DMS53 treated with DMSO at 0.1 percent for 48 hours (cell line): ENCODE measurements at regions not wholly inside any gene's neighbourhood (a gene's known extent, or its start where the extent isn't known, plus 50 kb on each side); places are given as distances from the start of the nearest gene placed in this dataset.
"Not testable (repeated sequence)": the region's sequence is repeated elsewhere in the genome, so short reads cannot be mapped to it uniquely, and the experiment has no call there.

Experiments
- DNase-seq: peaks from one replicate; lab custom pipeline; 2025; ENCODE audit not compliant: unreplicated experiment; lab: John Stamatoyannopoulos, UW

DNA sequence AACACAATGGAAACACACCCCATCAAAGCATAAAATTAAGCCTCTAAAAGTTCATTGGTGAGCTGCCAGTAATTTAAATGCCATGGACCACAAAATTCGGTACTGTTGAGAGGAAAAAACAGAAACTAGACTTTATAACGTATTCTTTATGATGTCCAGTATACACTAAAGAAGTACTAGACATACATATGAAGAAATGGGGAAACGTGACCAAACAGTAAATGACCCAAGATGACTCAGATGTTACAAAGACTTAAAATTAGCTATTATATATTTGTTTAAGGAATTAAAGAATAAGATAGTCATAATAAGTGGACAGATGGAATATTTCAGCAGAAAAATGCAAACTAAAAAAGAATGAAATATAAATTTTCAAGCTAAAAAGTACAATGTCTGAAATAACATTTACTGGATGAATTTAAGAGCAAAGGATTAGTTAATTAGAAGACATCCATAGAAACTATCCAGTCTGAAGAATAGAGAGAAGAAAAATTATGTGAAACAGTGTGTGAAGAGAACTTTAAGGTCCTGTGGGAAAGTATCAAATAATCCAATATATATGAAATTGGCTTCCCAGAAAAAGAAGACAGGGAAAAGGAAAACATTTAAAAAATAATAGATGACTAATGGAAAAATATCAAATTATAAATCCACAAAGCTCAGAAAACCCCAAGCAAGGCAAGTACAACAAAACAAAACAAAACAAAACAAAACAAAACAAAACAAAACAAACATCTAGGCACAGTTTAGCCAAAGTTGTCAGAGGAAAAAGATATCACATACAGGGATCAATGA lies 69.4 kb downstream of the SAMD9 start:
- DNase-seq: no peak

DNA sequence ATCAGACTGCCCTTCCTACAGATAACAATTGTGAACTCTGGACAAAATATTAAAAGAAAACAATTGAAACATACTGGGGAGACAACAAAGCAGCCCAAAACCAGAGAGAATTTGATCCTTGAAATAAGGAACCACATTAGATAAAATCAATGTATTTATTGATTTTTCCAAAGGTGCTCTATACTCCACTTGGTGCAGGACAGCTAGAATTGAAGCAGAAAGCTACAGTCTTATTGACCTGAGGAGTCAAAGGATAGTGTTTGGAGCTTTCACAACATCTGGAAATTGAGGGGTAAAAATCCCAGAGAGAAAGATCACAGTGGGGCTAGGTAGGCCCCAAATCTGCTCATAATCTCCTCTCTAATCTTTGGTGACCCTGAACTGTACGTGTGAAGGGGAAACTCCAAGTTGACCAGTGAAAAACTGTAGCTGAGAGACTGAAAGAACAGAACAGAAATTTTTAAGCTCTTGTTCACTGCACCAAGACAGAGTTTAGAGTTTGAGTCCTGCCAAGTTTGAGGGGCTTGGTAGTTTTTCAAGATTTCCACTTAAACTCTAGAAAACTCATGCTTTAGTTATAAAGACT lies 70.2 kb downstream of the SAMD9 start:
- no peak for DNase-seq

DNA sequence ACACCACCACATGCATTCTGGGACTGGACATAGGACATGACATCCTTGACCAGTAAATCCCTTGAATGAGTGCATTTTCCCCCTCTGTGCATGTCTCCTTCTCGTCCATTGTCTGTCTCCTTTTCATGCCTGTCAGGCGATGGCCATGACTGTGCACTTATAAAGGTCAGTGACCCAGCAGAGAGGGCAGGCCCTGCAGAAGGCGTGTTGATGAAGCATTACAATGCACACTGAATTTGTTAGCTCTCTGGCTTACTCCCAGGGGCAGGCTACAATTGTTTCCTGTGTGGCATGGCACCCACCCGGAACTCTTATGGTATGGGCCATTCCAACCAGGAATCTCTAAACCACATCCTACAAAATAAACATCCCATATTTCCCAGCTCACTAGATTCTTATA lies 71.1 kb downstream of the SAMD9 start:
- peak; percentile 6 for DNase-seq

DNA sequence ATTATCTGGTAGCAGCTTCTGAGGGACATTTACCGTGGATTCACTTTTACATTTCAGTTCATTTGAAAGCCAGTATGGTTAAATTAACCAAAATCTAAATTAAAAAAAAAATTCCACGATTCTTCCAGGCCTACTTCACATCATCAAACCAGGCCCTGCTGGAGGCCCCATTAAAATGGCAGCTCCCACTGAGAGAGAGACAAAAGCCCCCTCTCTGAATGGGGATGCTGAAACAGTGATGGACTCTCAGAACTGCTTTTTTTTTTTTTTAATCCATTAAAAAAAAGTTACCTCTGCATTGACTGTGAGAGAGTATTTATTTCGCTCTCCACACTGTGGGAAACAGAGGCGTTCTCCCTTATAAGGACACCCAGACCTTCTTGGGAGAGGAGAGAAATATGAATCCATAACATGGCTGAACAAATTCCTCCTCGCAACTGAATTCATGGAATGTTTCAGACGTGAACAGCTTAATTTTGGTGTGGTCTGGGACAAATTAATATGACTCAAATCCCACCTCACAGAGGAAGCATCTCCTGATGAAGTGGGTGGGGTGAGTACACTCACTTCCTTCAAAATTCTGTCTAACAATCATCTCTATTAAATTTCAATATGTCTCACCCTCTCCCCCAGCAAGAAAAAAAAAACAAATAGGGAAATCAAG lies 73.5 kb downstream of the SAMD9 start:
- DNase-seq: no peak

DNA sequence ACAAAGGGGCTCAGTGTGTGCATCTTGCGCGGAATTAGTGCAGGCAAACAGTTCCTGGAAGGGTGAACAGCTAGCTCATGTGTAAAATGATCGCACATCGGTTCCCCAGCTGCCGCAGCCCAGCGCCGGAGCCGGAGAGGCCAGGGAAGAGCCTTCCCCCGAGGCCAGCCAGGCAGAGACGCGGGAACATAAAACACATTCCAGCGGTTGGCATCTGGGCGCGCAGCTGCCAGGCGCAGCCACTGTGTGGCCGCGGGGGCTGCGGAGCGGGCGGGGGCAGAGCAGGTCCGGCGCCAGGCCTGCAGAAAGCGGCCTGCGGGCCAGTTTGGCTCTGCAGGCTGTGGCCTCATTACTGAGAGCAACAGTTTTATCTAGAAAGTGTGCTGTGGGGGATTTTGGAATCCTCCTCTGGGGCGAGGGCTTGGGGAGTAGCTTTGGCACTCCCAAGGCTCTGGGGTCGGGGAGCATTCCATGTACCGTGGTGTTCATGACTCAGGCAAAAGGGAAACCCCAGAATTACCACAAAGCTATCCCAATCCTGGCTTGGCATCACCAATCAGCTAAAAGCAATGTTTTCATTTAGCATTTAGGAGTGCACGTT lies 74.3 kb downstream of the SAMD9 start:
- no peak for DNase-seq

DNA sequence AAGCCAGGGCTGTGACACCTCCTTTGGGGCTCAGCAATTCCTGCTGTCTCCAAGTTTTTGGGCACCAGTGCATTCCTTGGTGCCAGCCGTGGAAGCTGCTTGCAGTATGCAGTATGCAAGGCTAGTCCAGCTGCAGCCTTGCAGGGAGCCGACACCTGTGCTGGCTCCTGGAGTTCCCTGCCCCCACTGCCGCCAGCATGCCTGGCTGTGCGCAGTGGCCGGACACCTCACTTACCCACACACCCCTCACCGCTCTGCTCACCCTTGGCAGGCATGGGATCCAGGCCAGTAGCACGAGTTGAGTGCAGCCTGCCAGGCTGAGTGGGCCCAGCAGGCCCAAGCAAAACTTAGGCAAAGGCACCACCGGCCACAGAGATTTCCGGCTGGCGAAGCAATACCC lies 77.4 kb downstream of the SAMD9 start:
- DNase-seq: no peak

DNA sequence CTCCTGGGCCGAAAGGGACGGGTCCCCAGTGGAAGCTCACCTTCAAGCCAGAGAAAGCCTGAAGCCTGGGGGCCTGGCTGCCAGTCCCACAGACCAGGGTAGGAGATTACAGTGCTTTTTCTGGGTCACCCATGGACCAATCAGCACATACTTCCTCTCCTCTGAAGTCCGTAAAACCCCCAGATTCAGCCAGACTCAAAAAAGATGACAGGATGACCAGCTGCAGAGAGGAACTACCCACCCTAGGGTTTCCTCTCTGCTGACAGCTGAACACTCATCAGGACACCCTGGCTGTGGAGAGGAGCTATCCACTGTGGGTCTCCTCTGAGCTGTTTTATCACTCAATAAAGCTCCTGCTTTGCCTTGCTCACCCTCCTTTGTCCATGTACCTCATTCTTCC lies 78.0 kb downstream of the SAMD9 start:
- DNase-seq: no peak

DNA sequence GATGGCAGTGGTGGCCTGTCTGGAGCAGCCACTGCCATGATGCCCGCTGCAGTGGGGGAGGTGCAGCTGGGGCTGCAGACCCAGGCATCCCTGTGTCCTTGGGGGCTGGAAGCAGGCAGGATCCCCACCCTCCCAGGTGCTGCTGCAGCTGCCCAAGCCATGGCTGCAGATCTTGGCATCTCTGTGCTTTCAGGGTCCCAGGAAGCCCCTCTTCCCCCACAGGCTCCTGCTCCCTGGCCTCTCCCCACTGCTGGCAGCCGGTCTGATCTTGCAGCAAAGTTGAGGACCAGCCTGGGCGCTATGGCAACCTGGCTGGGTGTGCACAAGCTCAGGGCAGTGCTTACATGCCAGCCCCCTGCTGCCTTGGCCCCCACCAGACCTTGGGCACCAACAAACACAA lies 78.5 kb downstream of the SAMD9 start:
- DNase-seq: no peak

DNA sequence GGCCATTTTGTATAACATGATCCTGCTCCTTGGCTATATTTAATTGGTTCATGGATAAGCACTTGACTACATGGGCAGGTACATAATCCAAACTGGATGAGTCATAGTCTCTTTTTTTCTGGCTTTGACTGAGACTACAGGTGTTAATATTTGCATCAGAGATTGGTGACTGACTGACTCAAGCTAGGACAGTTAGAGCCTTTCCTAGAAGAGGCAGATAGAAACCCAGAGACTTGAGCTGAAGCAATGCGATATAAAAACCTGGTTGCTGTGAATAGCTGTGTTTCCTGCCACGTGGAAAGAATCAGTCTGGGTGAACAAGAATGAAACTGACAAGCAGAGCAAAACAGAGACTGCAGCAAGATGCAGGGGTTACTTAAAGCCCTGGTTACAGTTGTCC lies 81.0 kb downstream of the SAMD9 start:
- peak; percentile 97 for DNase-seq

DNA sequence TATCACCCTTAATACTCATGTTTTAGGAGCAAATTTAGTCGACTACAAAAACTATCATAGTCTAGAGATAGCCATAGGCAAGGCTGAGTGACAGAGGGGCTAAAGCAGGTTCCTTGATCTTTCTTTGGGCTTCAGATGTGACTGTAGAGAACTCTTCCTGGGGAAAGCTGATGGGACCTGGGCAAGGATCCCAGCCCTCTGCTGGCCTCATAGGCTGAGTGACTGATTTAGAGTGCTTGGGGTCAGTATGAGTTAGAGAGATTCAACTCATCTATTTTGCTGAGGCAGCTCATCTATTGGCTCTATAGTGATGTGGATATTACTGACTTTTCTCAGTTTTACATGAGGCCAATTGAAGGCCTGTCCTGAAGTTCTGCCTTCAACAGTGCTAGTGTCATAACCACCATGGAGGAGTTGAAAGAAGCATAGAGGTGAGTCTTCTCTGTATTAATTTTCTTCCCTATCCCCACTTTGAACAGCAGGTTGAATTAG lies 81.6 kb downstream of the SAMD9 start:
- DNase-seq: no peak

DNA sequence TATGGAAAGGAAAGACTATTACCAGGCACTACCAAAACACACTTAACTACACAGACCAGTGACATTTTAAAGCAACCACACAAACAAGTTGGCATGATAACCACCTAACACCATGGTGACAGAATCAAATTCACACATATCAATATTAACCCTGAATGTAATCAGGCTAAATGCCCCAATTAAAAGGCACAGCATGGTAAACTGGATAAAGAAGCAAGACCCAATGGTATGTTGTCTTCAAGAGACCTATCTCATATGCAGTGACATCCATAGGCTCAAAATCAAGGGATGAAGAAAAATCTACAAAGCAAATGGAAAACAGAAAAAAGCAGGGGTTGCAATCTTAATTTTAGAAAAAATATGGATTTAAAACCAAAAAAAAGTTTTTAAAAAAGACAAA lies 86.0 kb downstream of the SAMD9 start:
- DNase-seq: no peak

DNA sequence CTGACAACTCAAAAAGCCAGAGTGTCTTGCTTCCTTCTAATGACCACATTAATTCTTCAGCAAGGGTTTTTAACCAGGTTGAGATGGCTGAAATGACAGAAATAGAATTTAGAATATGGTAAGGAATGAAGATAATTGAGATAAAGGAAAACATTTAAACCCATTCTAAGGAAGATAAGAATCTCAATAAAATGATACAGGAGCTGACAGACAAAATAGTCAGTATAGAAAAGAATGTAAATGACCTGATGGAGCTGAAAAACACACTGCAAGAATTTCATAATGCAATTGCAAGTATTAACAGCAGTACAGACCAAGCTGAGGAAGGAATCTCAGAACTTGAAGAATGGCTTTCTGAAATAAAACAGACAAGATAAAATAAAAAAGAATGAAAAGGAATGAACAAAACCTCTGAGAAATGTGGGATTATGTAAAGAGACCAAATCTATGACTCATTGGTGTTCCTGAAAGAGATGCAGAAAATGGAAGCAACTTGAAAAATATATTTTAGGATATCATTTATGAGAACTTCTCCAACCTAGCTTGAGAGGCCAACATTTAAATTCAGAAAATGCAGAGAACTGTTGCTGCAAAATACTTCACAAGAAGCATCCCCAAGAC lies 87.1 kb downstream of the SAMD9 start:
- DNase-seq: no peak

DNA sequence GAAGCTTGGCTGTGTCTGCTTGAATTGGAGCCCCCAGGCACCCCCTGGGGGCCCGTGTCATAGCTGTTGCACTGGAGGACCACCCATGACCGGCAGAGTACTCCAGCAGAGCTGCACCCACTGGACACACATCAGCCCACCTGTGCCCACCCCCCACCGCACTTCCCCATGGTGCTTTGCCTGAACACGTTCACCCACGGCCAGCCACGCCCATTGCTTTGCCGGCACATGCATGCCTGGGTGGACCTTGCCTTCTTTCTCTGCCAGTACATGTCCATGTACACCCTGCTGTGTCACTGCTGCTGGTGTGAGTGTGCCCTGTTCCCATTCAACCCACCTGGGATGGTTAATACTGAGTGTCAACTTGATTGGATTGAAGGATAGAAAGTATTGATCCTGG lies 88.7 kb downstream of the SAMD9 start:
- no peak for DNase-seq

DNA sequence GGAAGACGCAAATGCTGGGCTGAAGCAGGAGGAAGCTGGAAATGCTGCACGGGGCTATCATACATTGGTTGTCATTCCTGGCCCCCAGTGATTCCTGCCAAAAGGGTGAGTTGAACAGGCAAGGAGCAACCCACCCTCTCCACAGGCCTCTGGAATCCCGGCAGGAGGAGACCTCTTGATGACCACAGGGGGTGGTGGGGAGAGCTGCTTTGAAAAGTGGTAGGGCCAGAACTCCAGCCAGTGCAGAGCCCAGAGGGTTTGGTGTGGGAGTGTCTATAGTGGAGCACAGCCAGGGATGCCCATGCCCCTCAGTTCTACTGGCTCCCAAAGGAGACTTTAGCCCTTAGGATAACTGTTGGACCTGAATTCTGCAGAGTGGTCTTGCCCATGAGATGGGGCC lies 89.2 kb downstream of the SAMD9 start:
- DNase-seq: no peak

DNA sequence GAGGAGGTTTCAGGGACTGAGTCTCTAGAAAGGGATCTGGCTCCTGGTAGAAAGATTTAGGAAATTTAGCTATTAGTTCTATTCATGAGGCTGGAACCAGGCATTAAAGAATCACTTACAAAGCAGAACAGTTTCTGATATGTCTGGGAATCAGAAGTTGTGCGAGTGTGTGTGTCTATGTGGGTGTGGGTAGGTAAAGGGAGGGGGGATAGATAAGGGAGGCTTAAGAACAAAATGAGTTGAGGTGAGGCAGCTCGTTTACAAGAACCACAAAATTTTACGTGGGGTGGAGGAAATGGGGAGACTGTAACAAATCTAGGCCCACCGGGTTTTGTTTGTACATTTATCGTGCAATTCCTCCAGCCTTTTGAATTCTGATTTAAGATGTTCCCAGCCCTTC lies 90.7 kb downstream of the SAMD9 start:
- no peak for DNase-seq

DNA sequence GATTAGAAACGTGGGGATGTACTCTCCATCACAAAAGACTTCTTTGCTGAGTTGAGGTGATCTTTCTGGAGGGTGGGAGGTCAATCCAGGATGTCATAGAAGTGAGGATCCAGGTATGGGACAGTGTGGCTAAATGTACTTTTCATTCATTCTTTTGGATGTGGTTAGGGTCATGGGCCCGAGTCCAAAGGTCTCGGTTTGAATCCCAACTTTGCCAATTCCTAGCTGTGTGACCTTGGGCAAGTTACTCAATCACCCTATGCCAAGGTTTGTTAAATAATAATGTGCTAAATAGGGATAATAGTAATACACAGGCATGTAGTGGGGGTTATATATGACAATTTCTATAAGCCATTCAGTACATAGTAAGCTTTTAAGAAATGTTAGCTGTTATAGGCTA lies 91.4 kb downstream of the SAMD9 start:
- DNase-seq: no peak

DNA sequence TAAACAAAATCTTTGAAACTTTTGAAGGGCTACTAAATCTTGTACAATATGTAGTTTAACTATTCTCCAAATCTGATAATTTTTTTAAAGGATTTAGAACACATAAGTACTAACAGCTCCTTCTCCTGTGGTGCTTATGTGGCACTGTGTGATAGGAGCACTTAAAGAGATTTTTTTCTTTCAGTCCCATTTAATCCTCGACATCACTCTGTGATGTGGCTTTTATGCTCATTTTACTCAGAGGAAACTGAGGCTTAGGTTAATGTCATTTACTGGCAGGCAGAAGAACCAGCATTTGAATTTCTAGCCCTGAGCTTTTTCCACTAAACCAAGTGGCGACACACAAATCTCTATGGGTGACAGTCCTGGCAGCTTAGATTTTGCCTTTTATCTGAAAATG lies 92.4 kb downstream of the SAMD9 start:
- DNase-seq: no peak

DNA sequence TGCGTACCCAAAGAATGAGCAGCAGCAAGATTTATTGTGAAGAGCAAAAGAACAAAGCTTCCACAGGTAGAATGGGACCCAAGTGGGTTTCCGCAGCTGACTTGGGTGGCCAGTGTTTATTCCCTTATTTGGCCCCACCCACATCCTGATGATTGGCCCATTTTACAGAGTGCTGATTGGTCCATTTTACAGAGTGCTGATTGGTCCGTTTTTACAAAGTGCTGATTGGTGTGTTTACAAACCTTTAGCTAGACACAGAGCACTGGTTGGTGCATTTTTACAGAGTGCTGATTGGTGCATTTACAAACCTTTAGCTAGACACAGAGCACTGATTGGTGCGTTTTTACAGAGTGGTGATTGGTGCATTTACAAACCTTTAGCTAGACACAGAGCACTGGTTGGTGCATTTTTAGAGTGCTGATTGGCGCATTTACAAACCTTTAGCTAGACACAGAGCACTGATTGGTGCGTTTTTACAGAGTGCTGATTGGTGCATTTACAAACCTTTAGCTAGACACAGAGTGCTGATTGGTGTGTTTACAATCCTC lies 94.8 kb downstream of the SAMD9 start:
- DNase-seq: not testable (repeated sequence)

DNA sequence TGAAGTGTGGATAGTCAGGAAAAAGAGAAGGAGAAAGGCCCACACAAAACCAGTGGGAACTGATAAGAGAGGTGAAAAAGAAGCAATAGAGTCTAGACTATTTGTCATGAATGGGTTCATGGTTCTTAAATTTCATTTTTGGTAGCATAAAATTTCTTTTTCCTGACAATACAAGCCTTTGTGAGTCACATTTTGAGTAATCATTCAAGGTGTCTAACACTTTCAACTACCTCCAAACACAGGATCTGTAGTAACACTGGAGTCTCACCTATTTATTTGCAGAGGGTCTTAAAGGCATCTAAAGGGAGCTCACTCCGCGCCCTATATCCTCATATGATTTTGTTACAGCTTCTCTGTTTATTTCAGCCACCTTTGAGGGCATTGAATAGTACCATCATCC lies 96.0 kb downstream of the SAMD9 start:
- no peak for DNase-seq

DNA sequence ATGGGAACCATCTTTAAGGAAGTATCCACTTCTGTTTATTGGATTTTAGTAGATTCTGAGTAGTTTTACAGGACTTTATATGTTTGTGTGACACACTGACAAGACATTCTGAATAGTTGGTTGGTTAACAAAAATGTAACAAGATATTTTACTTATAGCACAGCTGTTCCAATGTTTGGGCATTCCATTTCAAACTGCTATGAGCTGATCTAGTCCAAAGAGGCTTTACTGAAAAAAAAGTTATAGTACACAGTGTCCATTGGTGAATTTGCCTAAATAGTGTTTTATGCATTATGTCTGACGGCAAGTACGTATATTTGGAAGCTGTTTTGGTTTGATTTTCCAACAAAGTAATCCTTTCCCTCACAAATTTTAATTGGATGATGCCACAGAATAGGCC lies 99.1 kb downstream of the SAMD9 start:
- no peak for DNase-seq

DNA sequence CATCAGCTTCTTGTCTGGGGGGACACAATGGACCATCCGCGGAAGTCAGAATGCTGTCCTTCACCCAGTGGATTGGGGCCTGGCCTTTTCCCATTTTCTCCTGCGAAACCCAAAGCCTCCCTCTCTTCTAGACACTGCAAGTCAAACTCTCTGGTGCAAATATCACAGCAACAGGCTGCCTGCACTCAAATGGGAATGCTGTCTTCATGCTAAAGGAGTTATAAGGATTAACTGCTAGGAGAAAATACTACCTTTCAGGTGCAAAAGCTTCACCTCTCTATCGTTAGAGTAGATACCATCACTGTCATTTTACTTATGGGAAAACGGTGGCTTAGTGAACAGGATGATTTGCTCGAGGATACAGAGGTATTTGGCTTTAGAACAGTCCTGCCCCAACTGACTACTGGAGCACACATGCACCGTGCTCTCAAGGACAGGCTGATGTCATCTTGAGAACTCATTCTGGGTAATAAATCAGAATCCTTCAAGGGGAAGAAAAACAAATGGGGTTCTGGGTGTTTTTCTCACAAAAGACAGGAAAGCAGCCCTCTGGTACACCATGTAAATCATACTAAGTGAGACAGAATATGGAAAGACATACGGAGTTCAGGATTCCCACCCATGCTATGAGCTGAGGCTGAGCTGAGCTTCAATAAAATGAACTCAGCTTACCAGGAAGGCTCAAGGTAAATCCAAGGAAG lies 100.9 kb downstream of the SAMD9 start:
- no peak for DNase-seq
